ENCODE measurements at regions not wholly inside any gene's neighbourhood (a gene's known extent, or its start where the extent isn't known, plus 50 kb on each side); places are given as distances from the start of the nearest gene placed in this dataset.

DNA sequence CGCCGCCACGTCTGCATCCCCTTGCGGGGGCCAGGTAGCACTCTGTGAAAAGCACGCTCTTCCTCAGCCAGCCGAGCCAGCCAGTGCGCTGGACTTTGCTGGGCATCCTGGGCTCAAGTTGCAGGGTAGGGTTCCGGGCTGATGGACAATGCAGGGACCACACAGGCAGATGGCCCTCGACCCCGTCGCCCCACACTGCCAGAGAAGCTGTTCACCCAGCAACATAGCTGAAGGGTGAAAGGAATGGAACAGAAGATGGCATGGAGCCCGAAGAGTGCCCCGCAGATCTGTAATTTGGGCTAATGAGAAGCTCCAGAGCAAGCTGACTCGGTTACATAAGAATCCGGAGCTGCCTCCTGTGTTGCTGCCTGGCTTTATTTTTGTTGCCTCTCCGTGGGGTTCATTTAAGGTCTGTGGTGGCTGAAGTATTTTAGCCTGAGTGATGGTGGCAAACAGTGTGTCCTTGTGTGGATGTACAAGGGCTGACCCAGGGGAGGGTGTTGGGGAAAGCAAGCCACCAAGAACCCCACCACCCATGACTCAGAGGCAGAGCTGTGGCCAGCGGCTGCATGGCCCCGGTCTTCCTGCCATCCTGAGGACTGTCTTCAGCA is 105.8 kb downstream of the SOX1 start:
- TF ChIP-seq, protein P1, sequence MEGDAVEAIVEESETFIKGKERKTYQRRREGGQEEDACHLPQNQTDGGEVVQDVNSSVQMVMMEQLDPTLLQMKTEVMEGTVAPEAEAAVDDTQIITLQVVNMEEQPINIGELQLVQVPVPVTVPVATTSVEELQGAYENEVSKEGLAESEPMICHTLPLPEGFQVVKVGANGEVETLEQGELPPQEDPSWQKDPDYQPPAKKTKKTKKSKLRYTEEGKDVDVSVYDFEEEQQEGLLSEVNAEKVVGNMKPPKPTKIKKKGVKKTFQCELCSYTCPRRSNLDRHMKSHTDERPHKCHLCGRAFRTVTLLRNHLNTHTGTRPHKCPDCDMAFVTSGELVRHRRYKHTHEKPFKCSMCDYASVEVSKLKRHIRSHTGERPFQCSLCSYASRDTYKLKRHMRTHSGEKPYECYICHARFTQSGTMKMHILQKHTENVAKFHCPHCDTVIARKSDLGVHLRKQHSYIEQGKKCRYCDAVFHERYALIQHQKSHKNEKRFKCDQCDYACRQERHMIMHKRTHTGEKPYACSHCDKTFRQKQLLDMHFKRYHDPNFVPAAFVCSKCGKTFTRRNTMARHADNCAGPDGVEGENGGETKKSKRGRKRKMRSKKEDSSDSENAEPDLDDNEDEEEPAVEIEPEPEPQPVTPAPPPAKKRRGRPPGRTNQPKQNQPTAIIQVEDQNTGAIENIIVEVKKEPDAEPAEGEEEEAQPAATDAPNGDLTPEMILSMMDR (conservative IDR thresholded peaks at IDR 0.05; ENCODE audit: low read depth in 2 of 2): no peak
- no peak for TF ChIP-seq CREB1 (CRISPR knock-in tag; IDR thresholded peaks at IDR 0.05; ENCODE audit: low read depth)
- TF ChIP-seq EZH2 (IDR thresholded peaks at IDR 0.05; ENCODE audit: low read depth, unreplicated experiment): no peak
- TF ChIP-seq, protein P2, sequence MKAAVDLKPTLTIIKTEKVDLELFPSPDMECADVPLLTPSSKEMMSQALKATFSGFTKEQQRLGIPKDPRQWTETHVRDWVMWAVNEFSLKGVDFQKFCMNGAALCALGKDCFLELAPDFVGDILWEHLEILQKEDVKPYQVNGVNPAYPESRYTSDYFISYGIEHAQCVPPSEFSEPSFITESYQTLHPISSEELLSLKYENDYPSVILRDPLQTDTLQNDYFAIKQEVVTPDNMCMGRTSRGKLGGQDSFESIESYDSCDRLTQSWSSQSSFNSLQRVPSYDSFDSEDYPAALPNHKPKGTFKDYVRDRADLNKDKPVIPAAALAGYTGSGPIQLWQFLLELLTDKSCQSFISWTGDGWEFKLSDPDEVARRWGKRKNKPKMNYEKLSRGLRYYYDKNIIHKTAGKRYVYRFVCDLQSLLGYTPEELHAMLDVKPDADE (IDR thresholded peaks at IDR 0.05): no peak

Data from GM23338 (cell line).